ENCODE measurements at regions not wholly inside any gene's neighbourhood (a gene's known extent, or its start where the extent isn't known, plus 50 kb on each side); places are given as distances from the start of the nearest gene placed in this dataset.

DNA sequence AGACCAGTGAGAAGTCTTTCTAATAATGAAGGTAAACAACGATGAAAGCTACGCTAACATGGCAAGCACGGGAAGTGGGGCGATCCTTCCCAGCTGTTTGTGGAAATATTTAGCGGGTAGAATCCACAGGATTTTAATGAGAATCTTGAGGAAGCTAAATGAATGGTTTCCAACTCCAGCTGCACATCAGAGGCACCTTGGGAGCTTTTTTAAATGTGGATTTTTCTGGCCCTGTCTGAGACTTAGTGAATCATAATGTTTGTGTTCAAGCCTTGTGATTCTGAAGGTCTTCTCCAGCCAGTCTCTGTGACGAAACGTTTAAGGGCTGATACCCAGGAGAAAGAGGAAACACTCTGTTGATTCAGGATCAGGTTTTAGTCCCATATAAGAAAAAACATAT lies 169.8 kb downstream of the CAPZA3 start:
- TF ChIP-seq, protein P1, sequence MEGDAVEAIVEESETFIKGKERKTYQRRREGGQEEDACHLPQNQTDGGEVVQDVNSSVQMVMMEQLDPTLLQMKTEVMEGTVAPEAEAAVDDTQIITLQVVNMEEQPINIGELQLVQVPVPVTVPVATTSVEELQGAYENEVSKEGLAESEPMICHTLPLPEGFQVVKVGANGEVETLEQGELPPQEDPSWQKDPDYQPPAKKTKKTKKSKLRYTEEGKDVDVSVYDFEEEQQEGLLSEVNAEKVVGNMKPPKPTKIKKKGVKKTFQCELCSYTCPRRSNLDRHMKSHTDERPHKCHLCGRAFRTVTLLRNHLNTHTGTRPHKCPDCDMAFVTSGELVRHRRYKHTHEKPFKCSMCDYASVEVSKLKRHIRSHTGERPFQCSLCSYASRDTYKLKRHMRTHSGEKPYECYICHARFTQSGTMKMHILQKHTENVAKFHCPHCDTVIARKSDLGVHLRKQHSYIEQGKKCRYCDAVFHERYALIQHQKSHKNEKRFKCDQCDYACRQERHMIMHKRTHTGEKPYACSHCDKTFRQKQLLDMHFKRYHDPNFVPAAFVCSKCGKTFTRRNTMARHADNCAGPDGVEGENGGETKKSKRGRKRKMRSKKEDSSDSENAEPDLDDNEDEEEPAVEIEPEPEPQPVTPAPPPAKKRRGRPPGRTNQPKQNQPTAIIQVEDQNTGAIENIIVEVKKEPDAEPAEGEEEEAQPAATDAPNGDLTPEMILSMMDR (IDR thresholded peaks at IDR 0.05; ENCODE audit: poor library complexity, severe bottlenecking): no peak
- no peak for TF ChIP-seq EZH2 (IDR thresholded peaks at IDR 0.05; ENCODE audit: borderline replicate concordance, insufficient read depth, low read length, poor library complexity, severe bottlenecking)
